Common myeloid progenitor, CD34-positive (primary cell): ENCODE measurements at regions not wholly inside any gene's neighbourhood (a gene's known extent, or its start where the extent isn't known, plus 50 kb on each side); places are given as distances from the start of the nearest gene placed in this dataset.

ENCODE experiments used
- CTCF ChIA-PET: fragments of 350-600 bp; sonication (Branson Sonifier 250); formaldehyde crosslinking; loops from one replicate; lab custom pipeline; 2021; ENCODE audit warnings: antibody characterized with exemption; lab: Charles Lee
- POLR2A ChIA-PET: fragments of 350-600 bp; sonication (Branson Sonifier 250); formaldehyde crosslinking; loops from one replicate; lab custom pipeline; 2021; ENCODE audit warnings: antibody characterized with exemption; lab: Charles Lee
- DNase-seq, 3 donors: peaks; one replicate each; pipeline versions ENCODE4 v3.0.0 to v3.0.0-alpha.2; 2013
- H3K27ac ChIP-seq, 2 experiments: 1 replicate in 1 of 2; 2 replicates in 1 of 2; pipeline ENCODE4 v1.7.0; 2013; ENCODE audit warnings: inconsistent platforms in 2 of 2, low read length in 2 of 2, mild to moderate bottlenecking in 2 of 2, low read depth in 1 of 2, moderate library complexity in 1 of 2; ENCODE audit not compliant: severe bottlenecking in 2 of 2, insufficient read depth in 1 of 2, poor library complexity in 1 of 2
- H3K27me3 ChIP-seq, 5 experiments: replicated peaks in 2 of 5; 1 replicate in 3 of 5; 2 replicates in 2 of 5; pipeline versions ENCODE4 v1.6.1 to v1.7.0; 2013; ENCODE audit warnings: low read length in 4 of 5, mild to moderate bottlenecking in 2 of 5, moderate library complexity in 2 of 5, inconsistent platforms in 1 of 5; ENCODE audit not compliant: insufficient read depth in 5 of 5, control insufficient read depth in 4 of 5
- H3K36me3 ChIP-seq, 4 experiments: 1 replicate in 2 of 4; 2 replicates in 2 of 4; pipeline versions ENCODE4 v1.6.1 to v1.7.0; 2013; ENCODE audit warnings: low read length in 3 of 4, control low read depth in 1 of 4, mild to moderate bottlenecking in 1 of 4; ENCODE audit not compliant: control insufficient read depth in 4 of 4, insufficient read depth in 4 of 4
- H3K4me1 ChIP-seq, 4 experiments: 1 replicate in 3 of 4; 2 replicates in 1 of 4; pipeline versions ENCODE4 v1.6.1 to v1.7.1; 2013; ENCODE audit warnings: low read length in 3 of 4, mild to moderate bottlenecking in 3 of 4, control low read depth in 1 of 4, inconsistent platforms in 1 of 4, moderate library complexity in 1 of 4; ENCODE audit not compliant: control insufficient read depth in 4 of 4, insufficient read depth in 4 of 4; ENCODE audit errors: control extremely low read depth in 1 of 4
- H3K4me3 ChIP-seq, 7 experiments: 1 replicate in 4 of 7; 2 replicates in 3 of 7; pipeline versions ENCODE4 v1.5.1 to v1.7.0; 2013; ENCODE audit warnings: mild to moderate bottlenecking in 7 of 7, low read length in 6 of 7, moderate library complexity in 6 of 7, inconsistent platforms in 2 of 7, low read depth in 2 of 7, control low read depth in 1 of 7; ENCODE audit not compliant: insufficient read depth in 4 of 7, control insufficient read depth in 1 of 7; ENCODE audit errors: extremely low read depth in 1 of 7
- H3K9me3 ChIP-seq, 5 experiments: 1 replicate in 4 of 5; 2 replicates in 1 of 5; pipeline versions ENCODE4 v1.6.1 to v1.7.1; 2013; ENCODE audit warnings: low read length in 4 of 5, mild to moderate bottlenecking in 2 of 5, inconsistent platforms in 1 of 5, low read depth in 1 of 5, moderate library complexity in 1 of 5; ENCODE audit not compliant: control insufficient read depth in 4 of 5, insufficient read depth in 2 of 5; ENCODE audit errors: control extremely low read depth in 1 of 5
- WGBS: methylation state at CpG from one replicate; pipeline ENCODE4 v1.1.5; 2013; ENCODE audit not compliant: insufficient coverage; 5-methylcytosine and 5-hydroxymethylcytosine counted together

- Histone ChIP-seq H3K36me3 (no peaks in the 10 kb centered on the region), H3K27ac (no peak overlapping the region), H3K27me3 (no peaks in the 10 kb centered on the region), H3K4me1 (peaks cover 0 to 4% (median 1%) of the 10 kb centered on the region in 4 experiments), H3K9me3 (peaks cover 0 to 2% (median 0%) of the 10 kb centered on the region in 5 experiments), H3K4me3 (no peak overlapping the region)
- POLR2A ChIA-PET: no interaction called here
- no CpG with 5 or more reads among the region's 4 CpGs for WGBS
- DNase-seq: no peak
- CTCF ChIA-PET: no interaction called here
Measured at GRCh38 chr4:98710831-98711230, 52.4 kb upstream of the TSPAN5 start.
